Stimulated activated CD8-positive, alpha-beta memory T cell treated with anti-CD3 and anti-CD28 coated beads, Interleukin-15, amount 100 ng/mL, for 48 hours (primary cell): ENCODE measurements at regions not wholly inside any gene's neighbourhood (a gene's known extent, or its start where the extent isn't known, plus 50 kb on each side); places are given as distances from the start of the nearest gene placed in this dataset.

Source experiments
- DNase-seq, 2 donors: peaks; one replicate each; pipeline ENCODE4 v3.0.0-alpha.2; 2020; ENCODE audit warnings: low read depth in 2 of 2

GRCh38 chr7:156127166-156128134 is 315.2 kb upstream of the SHH start:
- DNase-seq = no peak

- no peak for DNase-seq
Measured at GRCh38 chr7:156125841-156126730, 313.8 kb upstream of the SHH start.

GRCh38 chr7:156124356-156124755 is 312.1 kb upstream of the SHH start:
- no peak for DNase-seq

DNA sequence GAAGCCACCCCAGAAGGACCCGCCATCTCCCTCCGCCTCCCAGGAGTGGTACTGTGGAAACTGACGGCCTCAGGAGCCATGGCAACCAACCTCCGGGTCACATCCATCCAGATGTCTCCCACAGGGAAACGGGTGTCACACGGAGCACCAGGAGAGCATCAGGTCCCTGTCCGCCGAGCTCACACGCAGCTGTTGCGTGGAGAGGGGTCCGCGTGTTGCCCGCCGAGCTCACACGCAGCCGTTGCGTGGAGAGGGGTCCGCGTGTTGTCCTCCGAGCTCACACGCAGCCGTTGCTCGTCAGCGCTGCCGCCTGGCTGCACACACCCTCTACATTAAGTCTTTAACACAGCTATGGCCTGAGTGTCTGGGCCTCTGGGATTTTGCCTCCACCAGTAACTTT is 311.1 kb upstream of the SHH start:
- no peak for DNase-seq

DNA sequence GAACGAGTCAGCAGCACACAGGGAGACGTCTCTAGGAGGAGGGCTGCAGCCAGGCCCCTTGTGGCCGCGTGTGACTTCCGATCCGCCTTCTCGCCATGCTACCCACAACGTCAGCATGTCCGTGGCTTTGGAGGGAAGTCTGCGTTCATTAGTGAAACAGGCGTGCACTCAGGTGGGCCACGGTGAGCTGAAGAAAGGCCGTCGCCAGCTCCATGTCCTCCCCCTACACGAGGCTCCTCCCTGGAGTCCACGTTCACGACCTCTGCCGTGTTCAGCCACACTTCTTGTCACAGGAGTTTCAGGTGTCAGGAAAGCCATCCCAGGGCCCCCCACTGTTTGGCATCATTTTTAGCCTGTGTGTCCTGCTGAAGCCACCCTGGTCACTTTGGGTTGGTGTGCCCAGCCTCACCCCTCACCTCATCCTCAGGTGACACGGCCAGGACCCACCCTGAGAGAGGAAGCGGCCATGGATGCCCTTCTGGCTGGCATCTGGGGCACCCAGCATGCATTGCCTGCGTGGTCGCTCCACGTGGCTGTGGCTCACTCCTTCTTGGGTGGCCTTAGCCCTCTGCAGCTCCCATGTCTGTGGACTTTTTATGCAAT is 310.6 kb upstream of the SHH start:
- DNase-seq = no peak

GRCh38 chr7:156121956-156122355 is 309.7 kb upstream of the SHH start:
- no peak for DNase-seq

DNA sequence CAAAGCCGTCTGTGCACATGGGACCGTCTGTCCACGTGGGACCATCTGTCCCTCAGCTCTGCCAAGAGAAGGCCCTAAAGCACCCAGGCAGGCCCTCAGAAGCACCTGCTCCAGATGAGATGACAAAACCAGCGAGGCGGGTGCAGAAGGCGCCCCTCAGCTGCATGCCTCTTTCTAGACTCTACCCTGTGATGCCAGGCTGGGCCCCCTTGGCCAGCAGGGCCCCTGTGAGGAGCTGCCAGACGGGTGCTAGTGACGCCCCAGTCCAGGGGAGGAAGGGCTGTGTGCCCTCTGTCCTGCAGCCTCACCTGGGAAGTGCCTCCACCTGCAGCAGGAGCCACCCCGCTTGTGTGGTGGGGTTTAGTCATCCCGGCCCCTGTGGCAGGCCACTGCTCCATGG is 309.2 kb upstream of the SHH start:
- DNase-seq = no peak

- no peak for DNase-seq
Measured at GRCh38 chr7:156120552-156120951, 308.3 kb upstream of the SHH start.

GRCh38 chr7:156119771-156120170 is 307.5 kb upstream of the SHH start:
- no peak for DNase-seq

GRCh38 chr7:156118248-156118645 is 306.0 kb upstream of the SHH start:
- no peak for DNase-seq

- DNase-seq = no peak
Measured at GRCh38 chr7:156117542-156118247, 305.4 kb upstream of the SHH start.

DNA sequence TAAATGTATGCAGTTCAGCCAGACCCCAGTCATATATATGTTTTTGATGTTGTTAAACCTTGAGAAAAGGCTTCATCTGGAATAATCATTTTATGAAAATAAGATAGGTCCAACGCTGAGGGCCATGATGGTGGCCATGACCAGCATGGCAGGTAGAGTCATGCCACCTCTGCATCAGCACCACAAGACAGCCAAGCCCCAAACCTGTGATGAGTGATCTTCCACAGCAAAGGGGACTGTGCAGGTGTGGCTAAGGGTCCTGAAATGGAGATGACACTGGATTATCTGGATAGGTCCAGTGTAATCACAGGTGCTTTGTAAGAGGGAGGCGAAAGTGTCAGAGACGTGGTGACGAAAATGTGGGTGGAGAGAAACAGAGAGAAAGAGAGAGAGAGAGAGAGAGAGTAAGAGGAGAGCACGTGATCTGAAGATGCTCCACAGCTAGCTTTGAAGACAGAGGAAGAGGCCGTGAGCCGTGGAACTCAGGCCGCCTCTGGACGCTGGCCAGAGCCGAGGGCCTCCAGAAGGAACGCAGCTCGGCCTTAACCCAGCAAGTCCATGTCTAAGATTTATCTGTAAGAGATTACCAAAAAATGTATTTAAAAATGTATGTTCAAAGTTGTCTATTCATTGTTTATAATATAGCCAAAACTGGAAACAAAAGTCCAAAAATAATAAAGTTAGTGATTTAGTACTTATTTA is 304.4 kb upstream of the SHH start:
- DNase-seq = no peak

GRCh38 chr7:156115582-156115981 is 303.3 kb upstream of the SHH start:
- no peak for DNase-seq

DNA sequence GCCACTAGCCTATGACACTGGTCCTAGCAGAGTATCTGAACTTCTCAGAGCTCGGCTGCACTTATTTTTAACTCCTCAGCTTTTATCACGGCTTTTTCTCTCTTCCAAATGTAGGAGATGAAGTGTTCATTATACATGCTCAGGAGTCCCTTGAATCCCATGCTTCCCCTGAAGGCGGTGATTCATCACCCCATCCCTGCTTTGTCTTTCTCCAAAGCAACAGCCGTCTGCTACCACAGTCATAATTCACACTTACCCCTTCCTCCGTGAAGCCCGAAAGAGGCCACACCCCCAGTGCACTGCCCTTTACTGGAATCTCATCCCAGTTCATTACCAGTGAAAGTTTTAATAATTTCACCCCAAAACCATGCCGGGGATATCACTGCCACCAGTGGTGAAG is 301.5 kb upstream of the SHH start:
- DNase-seq = no peak

DNA sequence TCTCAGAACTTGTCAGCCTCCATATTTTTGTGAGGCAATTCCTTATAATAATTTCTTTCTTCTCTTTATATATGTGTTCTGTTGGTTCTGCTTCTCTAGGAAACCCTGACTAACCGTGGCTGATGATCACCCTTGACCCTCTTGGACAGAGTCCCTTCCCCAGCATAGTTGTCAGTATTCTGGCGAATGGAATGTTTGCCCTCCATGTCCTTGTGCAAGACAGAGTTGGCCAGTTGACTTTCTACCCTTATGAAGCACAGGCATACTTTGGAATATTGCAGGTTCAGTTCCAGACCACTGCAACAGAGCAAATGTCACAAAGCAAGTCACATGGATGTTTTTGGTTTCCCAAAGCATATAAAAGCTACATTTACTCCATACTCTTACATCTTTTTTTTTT is 297.7 kb upstream of the SHH start:
- no peak for DNase-seq

DNA sequence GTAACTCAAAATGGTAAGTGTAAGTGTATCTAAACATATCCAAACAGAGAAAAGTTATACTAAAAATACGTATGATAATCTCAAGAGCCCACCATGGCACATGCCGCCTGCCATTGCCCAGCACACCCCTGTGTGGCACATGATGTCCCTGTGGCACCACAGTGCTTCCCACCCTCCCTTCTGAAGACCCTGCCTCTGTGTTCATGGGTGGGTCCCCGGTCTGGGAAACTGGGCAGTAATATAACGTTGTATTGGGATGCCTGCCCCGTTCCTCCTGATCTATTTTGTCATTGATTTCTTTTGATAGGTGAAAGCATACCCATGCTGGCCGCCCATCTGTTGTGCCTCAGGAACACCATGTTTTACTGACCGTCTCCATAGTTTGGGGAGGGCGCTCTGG is 296.8 kb upstream of the SHH start:
- no peak for DNase-seq

GRCh38 chr7:156107957-156108356 is 295.7 kb upstream of the SHH start:
- DNase-seq = no peak

DNA sequence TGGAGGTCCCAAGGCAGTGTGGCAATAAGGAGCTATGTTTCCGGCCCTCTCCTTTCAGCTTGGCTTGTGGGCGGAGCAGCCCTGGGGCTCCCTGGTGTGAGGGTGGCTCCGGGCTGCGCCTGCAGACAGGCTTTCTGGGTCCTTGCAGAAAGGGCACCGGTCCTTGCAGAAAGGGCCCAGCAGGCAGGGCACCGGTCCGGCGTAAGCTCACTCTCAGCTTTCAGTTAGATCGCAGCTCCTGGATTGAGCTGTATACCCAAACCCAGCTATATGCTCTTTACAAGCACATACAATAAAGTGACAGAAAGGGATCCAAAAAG is 293.8 kb upstream of the SHH start:
- no peak for DNase-seq

DNA sequence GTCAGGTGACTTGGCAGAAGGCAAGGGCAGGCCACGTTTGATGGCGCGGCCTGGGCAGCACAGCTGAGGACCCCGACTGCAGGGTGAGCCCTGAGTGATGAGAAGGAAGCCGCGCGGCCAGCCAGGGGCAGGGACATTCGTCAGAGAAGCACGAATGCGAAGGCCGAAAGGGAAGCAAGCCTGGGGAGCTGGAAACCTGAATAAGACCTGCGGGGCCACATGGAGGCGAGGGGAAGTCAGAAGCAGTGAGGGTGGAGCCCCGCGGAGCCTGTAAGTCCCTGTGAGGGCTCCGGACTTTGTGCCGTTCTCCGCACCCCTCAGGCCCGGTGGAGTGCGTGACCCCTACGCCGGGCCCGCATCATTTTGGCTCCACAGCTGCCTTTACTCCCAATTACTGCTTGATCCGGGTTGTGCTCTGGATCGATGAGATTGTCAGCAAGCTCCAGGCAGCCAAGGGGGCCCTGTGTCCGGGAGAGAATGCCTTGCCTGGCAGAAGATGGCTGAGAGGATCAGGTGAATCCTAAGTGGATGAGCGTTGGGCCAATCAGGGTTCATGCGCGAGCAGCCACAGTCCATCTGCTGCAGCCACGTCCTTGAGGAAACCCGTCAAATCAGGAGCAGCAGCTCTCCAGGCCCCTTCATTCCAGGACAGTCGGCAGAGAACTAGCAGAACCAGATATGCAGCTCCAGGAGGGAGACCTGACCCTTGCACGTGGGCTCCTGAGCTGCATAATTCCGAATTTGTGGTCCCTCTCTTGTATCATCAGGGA is 293.3 kb upstream of the SHH start:
- no peak for DNase-seq
